ENCODE measurements at regions not wholly inside any gene's neighbourhood (a gene's known extent, or its start where the extent isn't known, plus 50 kb on each side); places are given as distances from the start of the nearest gene placed in this dataset.

DNA sequence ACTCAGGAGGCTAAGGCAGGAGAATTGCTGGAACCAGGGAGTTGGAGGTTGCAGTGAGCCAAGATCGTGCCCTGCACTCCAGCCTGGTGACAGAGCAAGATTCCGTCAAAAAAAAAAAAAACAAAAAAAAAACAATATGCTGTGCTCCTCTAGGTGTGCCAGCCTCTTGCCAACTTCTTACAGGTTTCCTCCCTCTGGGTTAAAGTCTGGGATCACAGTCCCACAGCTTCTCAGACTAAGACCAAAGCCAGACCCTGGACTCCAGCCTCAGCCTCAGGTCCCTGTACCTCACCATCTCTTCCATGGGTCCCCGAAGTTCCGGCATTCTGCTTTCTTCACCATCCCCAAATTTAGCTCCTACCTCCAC, 180.8 kb upstream of the MVB12B start:
- no peak overlapping the region for H3K4me3 ChIP-seq
- WGBS, 4 donors, result 78 to 83% (median 79%) methylated on average over 4 of the region's 4 CpGs
- no peak overlapping the region for H3K27ac ChIP-seq
- H3K9me3 ChIP-seq (replicated peaks in 1 of 3), result no peaks in the 10 kb centered on the region
- intact Hi-C loops (cut with DNase I), result no loop called here
- no peaks in the 10 kb centered on the region for H3K36me3 ChIP-seq (replicated peaks in 1 of 2)
- H3K27me3 ChIP-seq, result no peaks in the 10 kb centered on the region
- TF ChIP-seq, protein P1, sequence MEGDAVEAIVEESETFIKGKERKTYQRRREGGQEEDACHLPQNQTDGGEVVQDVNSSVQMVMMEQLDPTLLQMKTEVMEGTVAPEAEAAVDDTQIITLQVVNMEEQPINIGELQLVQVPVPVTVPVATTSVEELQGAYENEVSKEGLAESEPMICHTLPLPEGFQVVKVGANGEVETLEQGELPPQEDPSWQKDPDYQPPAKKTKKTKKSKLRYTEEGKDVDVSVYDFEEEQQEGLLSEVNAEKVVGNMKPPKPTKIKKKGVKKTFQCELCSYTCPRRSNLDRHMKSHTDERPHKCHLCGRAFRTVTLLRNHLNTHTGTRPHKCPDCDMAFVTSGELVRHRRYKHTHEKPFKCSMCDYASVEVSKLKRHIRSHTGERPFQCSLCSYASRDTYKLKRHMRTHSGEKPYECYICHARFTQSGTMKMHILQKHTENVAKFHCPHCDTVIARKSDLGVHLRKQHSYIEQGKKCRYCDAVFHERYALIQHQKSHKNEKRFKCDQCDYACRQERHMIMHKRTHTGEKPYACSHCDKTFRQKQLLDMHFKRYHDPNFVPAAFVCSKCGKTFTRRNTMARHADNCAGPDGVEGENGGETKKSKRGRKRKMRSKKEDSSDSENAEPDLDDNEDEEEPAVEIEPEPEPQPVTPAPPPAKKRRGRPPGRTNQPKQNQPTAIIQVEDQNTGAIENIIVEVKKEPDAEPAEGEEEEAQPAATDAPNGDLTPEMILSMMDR (IDR thresholded peaks at IDR 0.05), result no peak
- no peak for TF ChIP-seq POLR2A (IDR thresholded peaks at IDR 0.05)
- no peaks in the 10 kb centered on the region for H3K4me1 ChIP-seq (replicated peaks in 1 of 2)
- peak in 1 of 7 donors; percentile 5 for DNase-seq

DNA sequence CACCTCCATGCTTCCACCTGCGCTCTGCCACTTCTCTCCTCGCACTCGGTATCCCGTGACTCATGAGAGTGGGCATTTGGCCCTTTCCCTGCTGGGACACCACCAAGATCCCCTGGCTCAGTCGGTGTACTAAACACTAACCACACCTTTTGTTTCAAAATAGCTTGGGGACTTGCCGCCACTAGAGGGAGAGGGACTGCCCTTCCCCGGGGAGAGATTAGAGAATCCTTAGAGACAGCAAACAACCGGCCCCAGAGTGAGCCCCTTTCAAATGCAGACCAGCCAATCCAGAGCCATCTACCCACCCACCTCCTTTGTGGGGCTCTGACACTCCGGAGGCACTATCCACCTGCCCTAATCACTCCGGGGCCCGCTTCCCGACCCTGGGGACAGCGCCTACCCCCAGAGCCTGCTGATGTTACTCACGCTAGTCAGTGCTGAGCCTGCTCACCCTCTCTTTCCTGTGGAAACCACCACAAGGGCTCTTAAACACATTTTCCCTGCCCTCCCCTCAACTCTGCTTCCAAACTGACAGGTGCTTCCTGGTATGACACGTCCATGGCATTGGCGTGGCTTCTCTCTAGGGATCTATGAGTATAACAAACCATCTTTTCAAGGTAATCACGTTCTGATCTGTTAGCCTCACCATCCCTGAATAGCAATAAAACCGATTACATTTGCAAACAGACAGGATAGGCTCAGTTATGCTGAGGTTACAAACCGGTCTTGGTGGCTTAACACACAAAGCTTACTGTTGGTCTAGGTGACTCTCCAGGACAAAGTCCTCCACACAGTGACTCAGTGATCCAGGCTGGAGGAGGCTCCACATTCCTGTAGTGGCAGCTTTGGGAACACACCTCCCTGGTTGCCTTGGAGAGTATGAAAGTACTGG, 180.1 kb upstream of the MVB12B start:
- intact Hi-C loops (cut with DNase I), result no loop called here
- no peak for TF ChIP-seq POLR2A (IDR thresholded peaks at IDR 0.05)
- TF ChIP-seq, protein P1 (IDR thresholded peaks at IDR 0.05), result peak in 3 of 6 experiments; percentile 15 to 21 (median 19)
- Histone ChIP-seq H3K27me3 (no peaks in the 10 kb centered on the region), H3K9me3 (replicated peaks in 1 of 3) (no peaks in the 10 kb centered on the region), H3K36me3 (replicated peaks in 1 of 2) (no peaks in the 10 kb centered on the region), H3K27ac (no peak overlapping the region), H3K4me1 (replicated peaks in 1 of 2) (no peaks in the 10 kb centered on the region), H3K4me3 (no peak overlapping the region)
- WGBS, 4 donors, result 30 to 37% (median 34%) methylated on average over 18 to 19 of the region's 19 CpGs
- DNase-seq, result peak in 5 of 7 donors; percentile 2 to 47 (median 12)

DNA sequence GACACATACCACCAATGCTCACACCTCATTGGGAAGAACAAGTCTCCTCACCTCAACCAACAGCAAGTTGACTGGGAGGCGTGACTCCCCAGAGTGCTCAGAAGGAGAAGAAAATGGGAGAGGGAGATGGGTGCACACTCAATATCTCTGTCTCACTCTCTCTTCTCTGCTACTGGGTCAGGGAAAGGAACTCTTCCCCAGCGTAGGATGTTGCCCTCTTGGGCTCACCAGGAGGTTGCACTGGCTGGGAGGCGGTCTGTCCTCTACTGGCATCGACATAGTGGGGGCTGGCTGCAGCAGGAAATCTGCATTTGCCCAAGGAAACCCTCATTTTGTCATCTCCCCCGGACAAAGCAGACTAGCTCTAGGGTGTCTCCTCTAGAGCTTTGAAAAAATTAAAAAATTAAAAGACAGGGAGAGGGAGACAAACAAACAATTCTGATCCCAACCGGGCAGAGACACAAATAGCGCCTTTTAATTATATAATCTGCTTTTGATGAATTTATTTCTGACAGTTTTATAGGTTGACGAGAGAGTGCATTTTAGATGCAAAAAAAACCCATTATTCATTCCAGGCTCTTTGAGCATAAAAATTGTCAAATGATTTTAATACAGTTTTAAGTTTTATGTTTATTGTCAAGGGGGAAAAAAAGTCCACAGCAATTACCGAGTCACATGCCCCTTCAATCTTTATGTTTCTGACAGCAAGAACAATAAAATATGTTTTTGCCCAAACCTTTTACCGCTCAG, 179.3 kb upstream of the MVB12B start:
- Histone ChIP-seq H3K4me3 (no peak overlapping the region), H3K4me1 (replicated peaks in 1 of 2) (no peaks in the 10 kb centered on the region), H3K9me3 (replicated peaks in 1 of 3) (no peaks in the 10 kb centered on the region), H3K36me3 (replicated peaks in 1 of 2) (no peaks in the 10 kb centered on the region), H3K27ac (no peak overlapping the region), H3K27me3 (no peaks in the 10 kb centered on the region)
- 51 to 72% (median 62%) methylated on average over 9 to 10 of the region's 10 CpGs for WGBS, 4 donors
- DNase-seq, result no peak
- TF ChIP-seq POLR2A (IDR thresholded peaks at IDR 0.05), result no peak
- TF ChIP-seq, protein P1 (IDR thresholded peaks at IDR 0.05), result no peak
- intact Hi-C loops (cut with DNase I), result no loop called here
